ENCODE measurements at regions not wholly inside any gene's neighbourhood (a gene's known extent, or its start where the extent isn't known, plus 50 kb on each side); places are given as distances from the start of the nearest gene placed in this dataset.

GRCh38 chr3:5330152-5330810, 142.8 kb downstream of the EDEM1 start:
- H3K27me3 ChIP-seq (ENCODE audit: control insufficient read depth in 2 of 2, insufficient read depth in 2 of 2, low read length in 2 of 2): no peaks in the 10 kb centered on the region
- H3K27ac ChIP-seq (ENCODE audit: low read depth in 1 of 2, low read length in 2 of 2): no peak overlapping the region
- Mint-ChIP-seq H3K4me1 (peaks cover 7% of the 10 kb centered on the region), H3K36me3 (no peaks in the 10 kb centered on the region), H3K9me3 (peaks cover 0 to 4% (median 3%) of the 10 kb centered on the region in 7 donors), H3K27me3 (ENCODE audit: low read depth in 3 of 3) (peaks cover 2 to 4% (median 3%) of the 10 kb centered on the region in 3 donors), H3K27ac (no peak overlapping the region), H3K4me3 (no peak overlapping the region)
- peaks cover 0 to 8% of the 10 kb centered on the region in 2 donors for H3K4me1 ChIP-seq (ENCODE audit: control insufficient read depth in 1 of 2, insufficient read depth in 2 of 2, low read length in 2 of 2)
- no peaks in the 10 kb centered on the region for H3K9me3 ChIP-seq (replicated peaks in 1 of 2; ENCODE audit: control insufficient read depth in 1 of 2, insufficient read depth in 1 of 2, low read length in 2 of 2)
- no peaks in the 10 kb centered on the region for H3K36me3 ChIP-seq (replicated peaks in 1 of 2; ENCODE audit: control insufficient read depth in 1 of 2, insufficient read depth in 2 of 2, low read length in 2 of 2)
- H3K9ac ChIP-seq (ENCODE audit: insufficient read depth, low read length, poor library complexity, severe bottlenecking): no peak overlapping the region
- H4K20me1 ChIP-seq (ENCODE audit: insufficient read depth, low read length): no peaks in the 10 kb centered on the region
- intact Hi-C loops (cut with micrococcal nuclease): no loop called here
- H2AFZ ChIP-seq (ENCODE audit: insufficient read depth, low read depth, low read length, poor library complexity, severe bottlenecking): no peak overlapping the region
- no peak for DNase-seq
- 83% methylated on average over 3 of the region's 9 CpGs for WGBS (ENCODE audit: insufficient coverage)
- no peak for TF ChIP-seq CTCF (IDR thresholded peaks at IDR 0.05)
- H3K79me2 ChIP-seq (ENCODE audit: insufficient read depth, low read length): no peaks in the 10 kb centered on the region
- H3K4me2 ChIP-seq (replicated peaks; ENCODE audit: extremely low read depth, low read length, poor library complexity, severe bottlenecking): no peak overlapping the region
- H3K4me3 ChIP-seq (replicated peaks in 1 of 3; ENCODE audit: low read depth in 2 of 3, low read length in 3 of 3): no peak overlapping the region

- H3K79me2 ChIP-seq (ENCODE audit: insufficient read depth, low read length): no peaks in the 10 kb centered on the region
- no peak for TF ChIP-seq CTCF (IDR thresholded peaks at IDR 0.05)
- H4K20me1 ChIP-seq (ENCODE audit: insufficient read depth, low read length): no peaks in the 10 kb centered on the region
- no peak overlapping the region for H3K4me2 ChIP-seq (replicated peaks; ENCODE audit: extremely low read depth, low read length, poor library complexity, severe bottlenecking)
- DNase-seq: no peak
- no peak overlapping the region for H3K27ac ChIP-seq (ENCODE audit: low read depth in 1 of 2, low read length in 2 of 2)
- H3K9me3 ChIP-seq (replicated peaks in 1 of 2; ENCODE audit: control insufficient read depth in 1 of 2, insufficient read depth in 1 of 2, low read length in 2 of 2): no peaks in the 10 kb centered on the region
- H2AFZ ChIP-seq (ENCODE audit: insufficient read depth, low read depth, low read length, poor library complexity, severe bottlenecking): no peak overlapping the region
- no peak overlapping the region for H3K4me3 ChIP-seq (replicated peaks in 1 of 3; ENCODE audit: low read depth in 2 of 3, low read length in 3 of 3)
- H3K9ac ChIP-seq (ENCODE audit: insufficient read depth, low read length, poor library complexity, severe bottlenecking): no peak overlapping the region
- H3K9me3 Mint-ChIP-seq: peaks cover 0 to 4% (median 0%) of the 10 kb centered on the region in 7 donors
- peaks cover 7% of the 10 kb centered on the region for H3K4me1 Mint-ChIP-seq
- H3K4me3 Mint-ChIP-seq: no peak overlapping the region
- H3K27me3 Mint-ChIP-seq (ENCODE audit: low read depth in 3 of 3): peaks cover 0 to 4% (median 3%) of the 10 kb centered on the region in 3 donors
- no peaks in the 10 kb centered on the region for H3K36me3 ChIP-seq (replicated peaks in 1 of 2; ENCODE audit: control insufficient read depth in 1 of 2, insufficient read depth in 2 of 2, low read length in 2 of 2)
- H3K27ac Mint-ChIP-seq: no peak overlapping the region
- no peaks in the 10 kb centered on the region for H3K27me3 ChIP-seq (ENCODE audit: control insufficient read depth in 2 of 2, insufficient read depth in 2 of 2, low read length in 2 of 2)
- intact Hi-C loops (cut with micrococcal nuclease): no loop called here
- no peaks in the 10 kb centered on the region for H3K36me3 Mint-ChIP-seq
- WGBS (ENCODE audit: insufficient coverage): 100% methylated on average over 1 of the region's 3 CpGs
- H3K4me1 ChIP-seq (ENCODE audit: control insufficient read depth in 1 of 2, insufficient read depth in 2 of 2, low read length in 2 of 2): peaks cover 0 to 8% of the 10 kb centered on the region in 2 donors
Measured at GRCh38 chr3:5331567-5332269, 144.2 kb downstream of the EDEM1 start.
